A673 (cell line): ENCODE measurements at regions not wholly inside any gene's neighbourhood (a gene's known extent, or its start where the extent isn't known, plus 50 kb on each side); places are given as distances from the start of the nearest gene placed in this dataset.

Experiments used
- CTCF ChIP-seq: fragments of 300-800, 200-600 bp; sonication (generic); conservative IDR thresholded peaks from 2 replicates; pipeline ENCODE4 v1.5.1; 2017; ENCODE audit warnings: low read depth, mild to moderate bottlenecking, antibody characterized with exemption, low read length, moderate library complexity, mixed read lengths
- EZH2 ChIP-seq: fragments of 200-600 bp; sonication (generic); IDR thresholded peaks from 2 replicates; pipeline ENCODE4 v1.6.1; 2017; ENCODE audit warnings: borderline replicate concordance, low read depth, mild to moderate bottlenecking, mixed read lengths, antibody characterized with exemption, low read length; ENCODE audit not compliant: poor library complexity, severe bottlenecking

DNA sequence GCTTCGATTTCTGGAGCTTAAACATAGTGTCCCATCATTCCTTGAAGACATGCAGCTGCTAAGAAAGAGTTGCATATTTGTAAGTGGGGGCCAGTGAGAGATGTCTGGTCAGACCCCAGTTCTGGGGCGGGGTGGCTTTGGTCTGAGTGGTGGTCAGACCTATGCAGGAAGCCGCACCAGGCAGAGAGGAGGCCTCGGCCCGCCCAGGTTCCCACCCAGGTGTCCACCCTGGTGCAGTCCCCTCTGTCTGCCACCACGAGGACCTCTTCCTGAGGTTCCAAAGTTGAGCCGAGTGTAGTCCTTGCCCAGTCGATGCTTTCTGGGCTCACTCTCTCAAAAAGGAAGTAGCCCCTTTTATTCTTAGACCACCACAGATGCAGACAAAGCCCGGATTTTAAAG lies 122.6 kb upstream of the DLG1 start:
- TF ChIP-seq CTCF (no peak), EZH2 (no peak)
